AG04450 (cell line): ENCODE measurements at regions not wholly inside any gene's neighbourhood (a gene's known extent, or its start where the extent isn't known, plus 50 kb on each side); places are given as distances from the start of the nearest gene placed in this dataset.

Experiments
- CTCF ChIA-PET: fragments of 300-600, 350-600 bp; formaldehyde crosslinking; extraction: SDS; loops from one replicate; lab custom pipeline; 2022; ENCODE audit warnings: antibody characterized with exemption, inconsistent platforms; lab: Charles Lee
- POLR2A ChIA-PET: fragments of 350-600 bp; formaldehyde crosslinking; extraction: SDS; loops from one replicate; lab custom pipeline; 2021; ENCODE audit warnings: antibody characterized with exemption, inconsistent platforms; lab: Yijun Ruan, JAX
- DNase-seq: peaks from one replicate; pipeline ENCODE4 v3.0.0-alpha.2; 2011; ENCODE audit warnings: low read depth, low spot score
- H3K27ac ChIP-seq: one replicate; pipeline ENCODE4 v1.5.1; 2012; ENCODE audit warnings: low read depth, low read length, control low read depth
- H3K27me3 ChIP-seq: one replicate; pipeline ENCODE4 v1.6.0; 2012; ENCODE audit warnings: low read length; ENCODE audit not compliant: control insufficient read depth, insufficient read depth
- H3K4me3 ChIP-seq: 2 replicates; pipeline ENCODE4 v1.5.1; 2011; ENCODE audit warnings: mild to moderate bottlenecking, low read depth, low read length, control low read depth
- H3K9me3 ChIP-seq: 2 replicates; pipeline ENCODE4 v1.5.1; 2012; ENCODE audit warnings: low read length; ENCODE audit not compliant: control insufficient read depth, insufficient read depth
- TF ChIP-seq, protein P1 (sequence below): IDR thresholded peaks from 2 replicates; pipeline ENCODE4 v1.5.1; 2011; ENCODE audit warnings: low read depth, low read length, control low read depth, inconsistent platforms

DNA sequence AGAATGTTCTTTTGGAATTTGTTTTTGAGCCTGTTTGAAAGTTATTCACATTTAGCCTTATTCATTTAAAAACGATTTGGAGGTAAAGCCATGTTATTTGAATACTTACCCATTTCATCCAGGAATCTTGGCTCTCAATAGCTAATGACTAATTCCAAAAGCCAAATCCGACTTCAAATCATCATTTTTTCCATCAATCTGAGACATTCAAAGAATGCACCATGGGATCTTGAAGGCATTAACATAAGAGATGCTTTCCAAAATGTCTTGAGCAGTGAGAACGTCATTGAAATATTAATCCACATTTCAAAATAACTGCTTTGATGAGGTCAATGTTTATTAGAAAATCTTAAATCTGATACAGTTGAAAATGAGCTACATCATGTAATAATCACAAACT is 617.0 kb upstream of the RORB start:
- Histone ChIP-seq H3K4me3 (no peak overlapping the region), H3K27ac (no peak overlapping the region), H3K27me3 (no peaks in the 10 kb centered on the region), H3K9me3 (peaks cover 4% of the 10 kb centered on the region; the same call in 1 of the 2 replicates)
- ChIA-PET CTCF (no interaction called here), POLR2A (no interaction called here)
- TF ChIP-seq, protein P1, sequence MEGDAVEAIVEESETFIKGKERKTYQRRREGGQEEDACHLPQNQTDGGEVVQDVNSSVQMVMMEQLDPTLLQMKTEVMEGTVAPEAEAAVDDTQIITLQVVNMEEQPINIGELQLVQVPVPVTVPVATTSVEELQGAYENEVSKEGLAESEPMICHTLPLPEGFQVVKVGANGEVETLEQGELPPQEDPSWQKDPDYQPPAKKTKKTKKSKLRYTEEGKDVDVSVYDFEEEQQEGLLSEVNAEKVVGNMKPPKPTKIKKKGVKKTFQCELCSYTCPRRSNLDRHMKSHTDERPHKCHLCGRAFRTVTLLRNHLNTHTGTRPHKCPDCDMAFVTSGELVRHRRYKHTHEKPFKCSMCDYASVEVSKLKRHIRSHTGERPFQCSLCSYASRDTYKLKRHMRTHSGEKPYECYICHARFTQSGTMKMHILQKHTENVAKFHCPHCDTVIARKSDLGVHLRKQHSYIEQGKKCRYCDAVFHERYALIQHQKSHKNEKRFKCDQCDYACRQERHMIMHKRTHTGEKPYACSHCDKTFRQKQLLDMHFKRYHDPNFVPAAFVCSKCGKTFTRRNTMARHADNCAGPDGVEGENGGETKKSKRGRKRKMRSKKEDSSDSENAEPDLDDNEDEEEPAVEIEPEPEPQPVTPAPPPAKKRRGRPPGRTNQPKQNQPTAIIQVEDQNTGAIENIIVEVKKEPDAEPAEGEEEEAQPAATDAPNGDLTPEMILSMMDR, result no peak
- no peak for DNase-seq

DNA sequence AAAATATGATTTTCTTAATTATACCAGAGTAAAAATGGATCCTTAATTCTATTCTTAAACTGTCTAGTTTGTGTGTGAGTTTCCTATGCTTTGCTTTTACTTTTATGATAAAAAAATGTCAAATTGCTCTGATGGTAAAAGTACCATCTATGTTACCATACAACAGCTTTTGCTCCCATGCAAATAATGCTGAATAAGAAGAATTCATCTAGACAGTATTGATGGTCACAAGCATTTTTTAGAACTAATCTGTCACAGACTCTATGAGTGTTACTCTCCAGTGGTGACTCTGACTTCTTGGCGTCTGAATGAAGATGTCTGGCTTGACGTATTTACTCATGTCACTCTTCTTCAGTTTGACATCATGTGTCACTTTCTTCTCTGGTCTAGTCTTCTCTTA is 608.1 kb upstream of the RORB start:
- Histone ChIP-seq H3K9me3 (no peaks in the 10 kb centered on the region), H3K27me3 (no peaks in the 10 kb centered on the region), H3K27ac (no peak overlapping the region), H3K4me3 (no peak overlapping the region)
- CTCF ChIA-PET, result no interaction called here
- TF ChIP-seq, protein P1, result no peak
- POLR2A ChIA-PET, result no interaction called here
- no peak for DNase-seq

DNA sequence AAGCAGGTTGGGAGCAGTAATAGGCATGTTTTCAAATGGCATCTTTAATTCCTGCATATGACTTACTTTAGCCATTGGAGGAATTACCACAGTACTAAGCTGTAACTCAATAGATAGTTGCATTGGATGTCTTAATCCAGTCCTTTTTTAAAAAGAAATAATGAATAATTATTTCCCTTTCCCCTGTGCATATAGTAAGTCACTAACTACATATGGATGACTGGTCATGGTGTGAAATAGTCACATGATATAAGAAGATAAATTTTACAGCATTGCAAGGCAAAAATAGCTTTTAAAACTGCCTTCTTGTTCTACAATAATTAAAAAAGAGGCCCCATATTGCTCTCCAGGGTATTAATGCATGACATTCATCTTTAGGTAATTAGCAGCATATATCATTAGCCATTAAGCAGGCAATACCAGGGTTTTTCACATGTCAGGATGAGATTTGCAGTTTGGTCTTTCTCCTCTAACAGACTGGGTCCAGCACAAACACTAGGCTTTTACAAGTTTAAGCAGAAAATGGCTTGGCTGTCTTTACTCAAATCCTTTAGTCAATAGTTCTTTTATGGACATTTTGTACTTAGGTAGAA is 606.4 kb upstream of the RORB start:
- Histone ChIP-seq H3K4me3 (no peak overlapping the region), H3K27ac (no peak overlapping the region), H3K9me3 (peaks cover 3% of the 10 kb centered on the region; the same call in 1 of the 2 replicates), H3K27me3 (no peaks in the 10 kb centered on the region)
- no peak for DNase-seq
- TF ChIP-seq, protein P1, result no peak
- ChIA-PET POLR2A (no interaction called here), CTCF (no interaction called here)

DNA sequence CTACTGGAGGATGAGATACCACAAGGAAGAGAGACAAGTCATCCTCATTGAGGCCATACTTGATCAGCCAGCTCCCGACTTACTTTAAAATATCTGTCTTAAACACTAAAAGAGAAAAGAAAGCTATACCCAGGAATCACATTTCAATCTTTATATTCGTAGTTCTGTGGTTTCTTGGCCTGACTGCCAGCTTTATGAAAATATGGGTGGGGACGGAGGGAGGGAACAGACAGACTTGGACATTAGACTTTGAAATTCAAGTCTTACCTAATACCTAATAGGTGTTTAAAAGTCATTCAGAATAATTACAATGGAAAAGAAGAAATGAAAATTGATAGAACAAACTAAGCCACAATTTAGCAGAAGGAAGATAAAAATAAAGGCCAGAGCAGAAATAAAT is 604.8 kb upstream of the RORB start:
- Histone ChIP-seq H3K4me3 (no peak overlapping the region), H3K9me3 (peaks cover 3% of the 10 kb centered on the region; the same call in 1 of the 2 replicates), H3K27ac (no peak overlapping the region), H3K27me3 (no peaks in the 10 kb centered on the region)
- ChIA-PET CTCF (no interaction called here), POLR2A (no interaction called here)
- TF ChIP-seq, protein P1, result no peak
- no peak for DNase-seq

DNA sequence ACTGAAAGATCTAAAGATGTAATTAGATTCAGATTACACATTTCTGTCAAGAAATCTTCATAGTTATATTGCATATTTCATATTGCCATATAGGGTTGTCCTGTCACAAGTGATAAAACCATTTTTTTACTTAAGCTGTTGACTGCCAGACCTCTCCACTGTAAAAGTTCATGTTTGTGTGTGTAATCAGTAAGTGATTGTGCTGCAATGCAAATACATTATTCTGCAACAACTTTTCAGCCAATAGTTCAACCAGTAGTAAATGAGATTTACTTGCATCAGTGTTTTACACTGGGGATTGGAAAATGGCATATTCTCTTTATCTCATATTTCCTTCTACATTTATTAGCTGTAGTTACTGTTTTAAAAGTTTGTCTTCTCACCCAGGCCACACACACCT is 603.9 kb upstream of the RORB start:
- no peak overlapping the region for H3K4me3 ChIP-seq
- H3K27ac ChIP-seq, result no peak overlapping the region
- TF ChIP-seq, protein P1, result no peak
- H3K27me3 ChIP-seq, result no peaks in the 10 kb centered on the region
- peaks cover 3% of the 10 kb centered on the region; the same call in 1 of the 2 replicates for H3K9me3 ChIP-seq
- DNase-seq, result no peak
- ChIA-PET POLR2A (no interaction called here), CTCF (no interaction called here)
